Bronchial epithelial cell (primary cell): ENCODE measurements at regions not wholly inside any gene's neighbourhood (a gene's known extent, or its start where the extent isn't known, plus 50 kb on each side); places are given as distances from the start of the nearest gene placed in this dataset.

Source experiments
- DNase-seq: peaks from one replicate; pipeline ENCODE4 v3.0.0-alpha.2; 2010; ENCODE audit warnings: low read depth
- FAIRE-seq: peaks from 2 replicates; lab custom pipeline; 2011; peaks lifted over from hg19 to GRCh38; lab: Jason Lieb, UNC
- H3K27me3 ChIP-seq: 2 replicates; pipeline ENCODE4 v1.5.1; 2011; ENCODE audit warnings: low read length; ENCODE audit not compliant: control insufficient read depth, insufficient read depth
- H3K36me3 ChIP-seq: 2 replicates; pipeline ENCODE4 v1.5.1; 2011; ENCODE audit warnings: low read length; ENCODE audit not compliant: control insufficient read depth, insufficient read depth
- H3K4me3 ChIP-seq: 2 replicates; pipeline ENCODE4 v1.5.1; 2011; ENCODE audit warnings: mild to moderate bottlenecking, low read depth, low read length, control low read depth
- TF ChIP-seq, protein P1 (sequence below): IDR thresholded peaks from 2 replicates; pipeline ENCODE4 v1.5.1; 2011; ENCODE audit warnings: mild to moderate bottlenecking, moderate library complexity, low read length, control low read depth, inconsistent platforms; ENCODE audit not compliant: insufficient read depth, severe bottlenecking

GRCh38 chr5:67454957-67455561, 258.5 kb upstream of the CD180 start:
- TF ChIP-seq, protein P1, sequence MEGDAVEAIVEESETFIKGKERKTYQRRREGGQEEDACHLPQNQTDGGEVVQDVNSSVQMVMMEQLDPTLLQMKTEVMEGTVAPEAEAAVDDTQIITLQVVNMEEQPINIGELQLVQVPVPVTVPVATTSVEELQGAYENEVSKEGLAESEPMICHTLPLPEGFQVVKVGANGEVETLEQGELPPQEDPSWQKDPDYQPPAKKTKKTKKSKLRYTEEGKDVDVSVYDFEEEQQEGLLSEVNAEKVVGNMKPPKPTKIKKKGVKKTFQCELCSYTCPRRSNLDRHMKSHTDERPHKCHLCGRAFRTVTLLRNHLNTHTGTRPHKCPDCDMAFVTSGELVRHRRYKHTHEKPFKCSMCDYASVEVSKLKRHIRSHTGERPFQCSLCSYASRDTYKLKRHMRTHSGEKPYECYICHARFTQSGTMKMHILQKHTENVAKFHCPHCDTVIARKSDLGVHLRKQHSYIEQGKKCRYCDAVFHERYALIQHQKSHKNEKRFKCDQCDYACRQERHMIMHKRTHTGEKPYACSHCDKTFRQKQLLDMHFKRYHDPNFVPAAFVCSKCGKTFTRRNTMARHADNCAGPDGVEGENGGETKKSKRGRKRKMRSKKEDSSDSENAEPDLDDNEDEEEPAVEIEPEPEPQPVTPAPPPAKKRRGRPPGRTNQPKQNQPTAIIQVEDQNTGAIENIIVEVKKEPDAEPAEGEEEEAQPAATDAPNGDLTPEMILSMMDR, result no peak
- no peaks in the 10 kb centered on the region for H3K36me3 ChIP-seq
- no peak overlapping the region for H3K4me3 ChIP-seq
- FAIRE-seq, result no peak
- DNase-seq, result no peak
- no peaks in the 10 kb centered on the region for H3K27me3 ChIP-seq

GRCh38 chr5:67453111-67453905, 256.7 kb upstream of the CD180 start:
- FAIRE-seq (no peak), DNase-seq (no peak)
- Histone ChIP-seq H3K36me3 (no peaks in the 10 kb centered on the region), H3K27me3 (no peaks in the 10 kb centered on the region), H3K4me3 (no peak overlapping the region)
- TF ChIP-seq, protein P1, result no peak

DNA sequence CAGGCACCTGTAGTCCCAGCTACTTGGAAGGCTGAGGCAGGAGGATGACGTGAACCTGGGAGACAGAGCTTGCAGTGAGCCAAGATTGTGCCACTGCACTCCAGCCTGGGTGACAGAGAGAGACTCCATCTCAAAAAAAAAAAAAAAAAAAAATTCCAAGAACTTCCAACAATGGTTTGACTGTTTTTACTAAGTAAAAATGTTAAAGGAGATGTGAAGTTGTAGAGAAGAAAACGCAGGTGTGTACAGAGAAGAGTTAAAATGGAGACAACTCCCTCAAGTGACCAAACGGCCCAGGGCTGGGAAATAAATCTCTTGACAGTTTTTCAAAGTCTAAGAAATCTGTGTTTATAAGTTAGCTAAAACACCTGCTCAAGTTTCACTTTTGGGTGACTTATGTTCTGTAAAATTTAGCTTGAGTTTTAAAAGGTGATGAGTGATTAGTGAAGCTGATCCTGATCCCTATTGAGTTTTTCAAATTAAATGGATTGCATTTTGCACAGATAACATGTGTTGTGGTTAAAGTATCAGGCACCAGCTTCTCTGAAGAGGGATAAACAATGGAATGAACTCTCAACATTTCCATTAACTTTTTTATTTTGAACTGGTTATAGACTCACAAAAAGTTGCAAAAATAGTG, 255.2 kb upstream of the CD180 start:
- H3K27me3 ChIP-seq, result no peaks in the 10 kb centered on the region
- TF ChIP-seq, protein P1, result no peak
- no peaks in the 10 kb centered on the region for H3K36me3 ChIP-seq
- H3K4me3 ChIP-seq, result no peak overlapping the region
- no peak for FAIRE-seq
- no peak for DNase-seq

DNA sequence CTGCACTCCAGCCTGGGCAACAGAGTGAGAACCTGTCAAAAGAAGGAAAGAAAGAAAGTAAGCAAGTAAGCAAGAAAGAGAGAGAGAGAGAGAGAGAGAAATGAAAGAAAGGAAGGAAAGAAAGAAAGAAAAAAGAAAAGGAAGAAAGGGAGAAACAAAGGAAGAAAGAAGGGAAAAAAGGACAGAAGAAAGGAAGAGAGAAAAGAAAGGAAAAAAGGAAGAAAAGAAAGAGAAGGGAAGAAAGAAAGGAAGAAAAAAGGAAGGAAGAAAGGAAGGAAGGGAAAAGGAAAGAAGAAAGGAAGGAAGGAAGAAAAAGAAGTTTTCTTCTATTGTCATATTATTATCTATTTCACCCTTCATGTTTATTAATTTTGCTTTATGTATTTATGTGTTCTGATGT, 251.1 kb upstream of the CD180 start:
- no peak for DNase-seq
- Histone ChIP-seq H3K4me3 (no peak overlapping the region), H3K36me3 (no peaks in the 10 kb centered on the region), H3K27me3 (no peaks in the 10 kb centered on the region)
- TF ChIP-seq, protein P1, result no peak
- no peak for FAIRE-seq

- FAIRE-seq, result no peak
- TF ChIP-seq, protein P1, result no peak
- DNase-seq, result no peak
- Histone ChIP-seq H3K36me3 (no peaks in the 10 kb centered on the region), H3K4me3 (no peak overlapping the region), H3K27me3 (no peaks in the 10 kb centered on the region)
These were observed 241.6 kb upstream of the CD180 start for GRCh38 chr5:67437905-67438845.
